Naive thymus-derived CD8-positive, alpha-beta T cell (primary cell): ENCODE measurements at regions not wholly inside any gene's neighbourhood (a gene's known extent, or its start where the extent isn't known, plus 50 kb on each side); places are given as distances from the start of the nearest gene placed in this dataset.
"Not testable (repeated sequence)": the region's sequence is repeated elsewhere in the genome, so short reads cannot be mapped to it uniquely, and the experiment has no call there.

ENCODE experiments used
- ATAC-seq, 2 donors: fragments of 150-1000 bp; cut with Tn5 transposase in 1 of 2; sonication (Bioruptor Pico), chemical (Tn5 transposase) in 1 of 2; 1 replicate in 1 of 2; 2 replicates in 1 of 2; pipeline ENCODE4 v1.10.0; 2021; ENCODE audit warnings: mild to moderate bottlenecking in 2 of 2, moderate library complexity in 2 of 2
- POLR2A ChIA-PET: fragments of 350-600 bp; sonication (Branson Sonifier 250); formaldehyde crosslinking; loops from one replicate; lab custom pipeline; 2021; ENCODE audit warnings: antibody characterized with exemption; lab: Charles Lee
- DNase-seq, 10 donors: peaks; one replicate each; pipeline versions ENCODE4 v3.0.0 to v3.0.0-alpha.2; 2020 to 2022
- H3K27ac Mint-ChIP-seq, 10 donors: one replicate each; pipeline ENCODE4 v1.8.0; 2020 to 2022; ENCODE audit warnings: mild to moderate bottlenecking in 10 of 10, mixed read lengths in 10 of 10, moderate library complexity in 4 of 10, inconsistent platforms in 1 of 10
- H3K27me3 Mint-ChIP-seq, 5 donors: one replicate each; pipeline ENCODE4 v1.8.0; 2021 to 2022; ENCODE audit warnings: mixed read lengths in 5 of 5
- H3K36me3 Mint-ChIP-seq, 3 donors: one replicate each; pipeline ENCODE4 v1.8.0; 2020 to 2022; ENCODE audit warnings: mixed read lengths in 3 of 3, mild to moderate bottlenecking in 2 of 3, inconsistent platforms in 1 of 3
- H3K4me1 Mint-ChIP-seq, 4 donors: one replicate each; pipeline ENCODE4 v1.8.0; 2021 to 2022; ENCODE audit warnings: mixed read lengths in 4 of 4
- H3K4me3 Mint-ChIP-seq, 10 donors: one replicate each; pipeline ENCODE4 v1.8.0; 2020 to 2022; ENCODE audit warnings: mild to moderate bottlenecking in 10 of 10, mixed read lengths in 10 of 10, moderate library complexity in 6 of 10, inconsistent platforms in 1 of 10
- H3K9me3 Mint-ChIP-seq, 9 donors: one replicate each; pipeline ENCODE4 v1.8.0; 2020 to 2022; ENCODE audit warnings: mixed read lengths in 9 of 9, mild to moderate bottlenecking in 3 of 9, inconsistent platforms in 1 of 9, moderate library complexity in 1 of 9

GRCh38 chr2:104939570-104940217 lies 85.8 kb downstream of the POU3F3 start:
- no peak for ATAC-seq
- Mint-ChIP-seq H3K36me3 (no peaks in the 10 kb centered on the region), H3K27ac (no peak overlapping the region), H3K9me3 (no peaks in the 10 kb centered on the region), H3K27me3 (peaks cover 1 to 12% (median 2%) of the 10 kb centered on the region in 5 donors), H3K4me3 (no peak overlapping the region), H3K4me1 (peaks cover 0 to 15% (median 7%) of the 10 kb centered on the region in 4 donors)
- no peak for DNase-seq
- POLR2A ChIA-PET: no interaction called here

GRCh38 chr2:104944495-104944894 lies 90.6 kb downstream of the POU3F3 start:
- H3K4me3 Mint-ChIP-seq: no peak overlapping the region
- no peak overlapping the region for H3K27ac Mint-ChIP-seq
- POLR2A ChIA-PET: no interaction called here

GRCh38 chr2:104945121-104945520 lies 91.2 kb downstream of the POU3F3 start:
- H3K4me3 Mint-ChIP-seq: no peak overlapping the region
- POLR2A ChIA-PET: no interaction called here
- H3K4me1 Mint-ChIP-seq: peaks cover 0 to 1% (median 0%) of the 10 kb centered on the region in 4 donors
- ATAC-seq (no peak), DNase-seq (no peak)
- no peaks in the 10 kb centered on the region for H3K36me3 Mint-ChIP-seq
- H3K27me3 Mint-ChIP-seq: peaks cover 5 to 31% (median 10%) of the 10 kb centered on the region in 5 donors
- no peaks in the 10 kb centered on the region for H3K9me3 Mint-ChIP-seq
- H3K27ac Mint-ChIP-seq: no peak overlapping the region

More at GRCh38 chr2:104944495-104944894, 90.6 kb downstream of the POU3F3 start:
- Mint-ChIP-seq H3K27me3 (peaks cover 7 to 31% (median 9%) of the 10 kb centered on the region in 5 donors), H3K4me1 (peaks cover 0 to 6% (median 0%) of the 10 kb centered on the region in 4 donors), H3K9me3 (no peaks in the 10 kb centered on the region), H3K36me3 (no peaks in the 10 kb centered on the region)
- ATAC-seq (no peak), DNase-seq (no peak)

- no peaks in the 10 kb centered on the region for H3K36me3 Mint-ChIP-seq
- H3K9me3 Mint-ChIP-seq: no peaks in the 10 kb centered on the region
- no peak for DNase-seq
- H3K4me3 Mint-ChIP-seq: no peak overlapping the region
- H3K27me3 Mint-ChIP-seq: peaks cover 6 to 31% (median 10%) of the 10 kb centered on the region in 5 donors
- no peak overlapping the region for H3K27ac Mint-ChIP-seq
- no peak for ATAC-seq
- H3K4me1 Mint-ChIP-seq: no peaks in the 10 kb centered on the region
- POLR2A ChIA-PET: no interaction called here
Measured at GRCh38 chr2:104945866-104946265, 92.0 kb downstream of the POU3F3 start.

GRCh38 chr2:104947456-104947855 lies 90.4 kb upstream of the MRPS9 start:
- DNase-seq, POLR2A ChIA-PET, H3K9me3 Mint-ChIP-seq, H3K27ac Mint-ChIP-seq, ATAC-seq, H3K4me3 Mint-ChIP-seq, H3K4me1 Mint-ChIP-seq, H3K36me3 Mint-ChIP-seq: not testable (repeated sequence)
- H3K27me3 Mint-ChIP-seq: peaks cover 8 to 21% (median 10%) of the 10 kb centered on the region in 5 donors

- peaks cover 0 to 11% (median 7%) of the 10 kb centered on the region in 9 donors for H3K9me3 Mint-ChIP-seq
- no peak overlapping the region for H3K4me3 Mint-ChIP-seq
- H3K36me3 Mint-ChIP-seq: no peaks in the 10 kb centered on the region
- POLR2A ChIA-PET: no interaction called here
- peaks cover 3 to 10% (median 6%) of the 10 kb centered on the region in 5 donors for H3K27me3 Mint-ChIP-seq
- ATAC-seq (no peak), DNase-seq (no peak)
- no peak overlapping the region for H3K27ac Mint-ChIP-seq
- H3K4me1 Mint-ChIP-seq: no peaks in the 10 kb centered on the region
Measured at GRCh38 chr2:104952976-104953375, 84.9 kb upstream of the MRPS9 start.

GRCh38 chr2:104965900-104966299 lies 72.0 kb upstream of the MRPS9 start:
- peaks cover 3 to 55% (median 30%) of the 10 kb centered on the region in 9 donors for H3K9me3 Mint-ChIP-seq
- no peaks in the 10 kb centered on the region for H3K4me1 Mint-ChIP-seq
- ATAC-seq (no peak), DNase-seq (no peak)
- H3K27me3 Mint-ChIP-seq: peaks cover 17 to 40% (median 24%) of the 10 kb centered on the region in 5 donors
- H3K4me3 Mint-ChIP-seq: no peak overlapping the region
- no peak overlapping the region for H3K27ac Mint-ChIP-seq
- H3K36me3 Mint-ChIP-seq: peaks cover 0 to 19% (median 9%) of the 10 kb centered on the region in 3 donors
- POLR2A ChIA-PET: no interaction called here

GRCh38 chr2:104969564-104969963 lies 68.3 kb upstream of the MRPS9 start:
- H3K4me1 Mint-ChIP-seq: no peaks in the 10 kb centered on the region
- H3K36me3 Mint-ChIP-seq: peaks cover 0 to 11% (median 6%) of the 10 kb centered on the region in 3 donors
- POLR2A ChIA-PET: no interaction called here
- peak overlapping the region in 1 of 10 donors; percentile 15 for H3K27ac Mint-ChIP-seq
- DNase-seq (no peak), ATAC-seq (no peak)
- peaks cover 0 to 27% (median 16%) of the 10 kb centered on the region in 9 donors for H3K9me3 Mint-ChIP-seq
- H3K27me3 Mint-ChIP-seq: peaks cover 13 to 28% (median 14%) of the 10 kb centered on the region in 5 donors
- H3K4me3 Mint-ChIP-seq: no peak overlapping the region

GRCh38 chr2:104975371-104975770 lies 62.5 kb upstream of the MRPS9 start:
- Mint-ChIP-seq H3K9me3 (no peaks in the 10 kb centered on the region), H3K36me3 (no peaks in the 10 kb centered on the region), H3K27me3 (peaks cover 0 to 5% (median 2%) of the 10 kb centered on the region in 5 donors), H3K4me1 (peaks cover 6 to 27% (median 17%) of the 10 kb centered on the region in 4 donors), H3K27ac (peak overlapping the region in 1 of 10 donors; percentile 13), H3K4me3 (no peak overlapping the region)
- ATAC-seq: no peak
- DNase-seq: no peak
- POLR2A ChIA-PET: no interaction called here

GRCh38 chr2:104975851-104976250 lies 62.0 kb upstream of the MRPS9 start:
- ATAC-seq: no peak
- peaks cover 6 to 27% (median 17%) of the 10 kb centered on the region in 4 donors for H3K4me1 Mint-ChIP-seq
- no peaks in the 10 kb centered on the region for H3K9me3 Mint-ChIP-seq
- no peak overlapping the region for H3K4me3 Mint-ChIP-seq
- no peak for DNase-seq
- peaks cover 0 to 8% (median 2%) of the 10 kb centered on the region in 5 donors for H3K27me3 Mint-ChIP-seq
- POLR2A ChIA-PET: no interaction called here
- H3K27ac Mint-ChIP-seq: no peak overlapping the region
- no peaks in the 10 kb centered on the region for H3K36me3 Mint-ChIP-seq

GRCh38 chr2:104976603-104977120 lies 61.2 kb upstream of the MRPS9 start:
- Mint-ChIP-seq H3K27ac (peak overlapping the region in 6 of 10 donors; percentile 21 to 73 (median 48)), H3K4me3 (peak overlapping the region in 9 of 10 donors; percentile 2 to 70 (median 56)), H3K36me3 (no peaks in the 10 kb centered on the region), H3K4me1 (peaks cover 6 to 27% (median 17%) of the 10 kb centered on the region in 4 donors), H3K27me3 (peaks cover 0 to 9% (median 1%) of the 10 kb centered on the region in 5 donors), H3K9me3 (peaks cover 0 to 8% (median 0%) of the 10 kb centered on the region in 9 donors)
- POLR2A ChIA-PET: no interaction called here
- peak; percentile 53 to 78 for ATAC-seq
- DNase-seq: peak in 8 of 10 donors; percentile 1 to 64 (median 20)

- ATAC-seq (no peak), DNase-seq (no peak)
- POLR2A ChIA-PET: no interaction called here
- H3K4me3 Mint-ChIP-seq: no peak overlapping the region
- H3K36me3 Mint-ChIP-seq: no peaks in the 10 kb centered on the region
- H3K4me1 Mint-ChIP-seq: peaks cover 6 to 27% (median 17%) of the 10 kb centered on the region in 4 donors
- peaks cover 0 to 9% (median 0%) of the 10 kb centered on the region in 9 donors for H3K9me3 Mint-ChIP-seq
- no peak overlapping the region for H3K27ac Mint-ChIP-seq
- peaks cover 0 to 4% (median 1%) of the 10 kb centered on the region in 5 donors for H3K27me3 Mint-ChIP-seq
Measured at GRCh38 chr2:104977958-104978357, 59.9 kb upstream of the MRPS9 start.

GRCh38 chr2:104979786-104980185 lies 58.1 kb upstream of the MRPS9 start:
- H3K27ac Mint-ChIP-seq, H3K36me3 Mint-ChIP-seq, H3K4me3 Mint-ChIP-seq, DNase-seq, POLR2A ChIA-PET, ATAC-seq, H3K9me3 Mint-ChIP-seq: not testable (repeated sequence)
- Mint-ChIP-seq H3K27me3 (peaks cover 5 to 11% (median 8%) of the 10 kb centered on the region in 5 donors), H3K4me1 (peaks cover 6 to 27% (median 17%) of the 10 kb centered on the region in 4 donors)
